ENCODE measurements at regions not wholly inside any gene's neighbourhood (a gene's known extent, or its start where the extent isn't known, plus 50 kb on each side); places are given as distances from the start of the nearest gene placed in this dataset.

- CTCF ChIA-PET: no interaction called here
- intact Hi-C loops (cut with micrococcal nuclease; ENCODE audit: unreplicated experiment): no loop called here
- Histone ChIP-seq H3K27ac (no peak overlapping the region), H3K79me2 (ENCODE audit: low read depth) (no peaks in the 10 kb centered on the region), H3K4me2 (no peak overlapping the region), H3K4me3 (no peak overlapping the region), H3K4me1 (replicated peaks; ENCODE audit: insufficient read depth) (no peaks in the 10 kb centered on the region), H3K27me3 (ENCODE audit: insufficient read depth, low read depth) (peaks cover 42% of the 10 kb centered on the region), H2AFZ (no peak overlapping the region), H3F3A (ENCODE audit: insufficient read depth, low read depth) (no peaks in the 10 kb centered on the region), H4K20me1 (ENCODE audit: insufficient read depth) (no peaks in the 10 kb centered on the region), H3K36me3 (ENCODE audit: low read depth) (no peaks in the 10 kb centered on the region), H3K9me2 (ENCODE audit: insufficient read depth) (no peaks in the 10 kb centered on the region), H3K9me3 (ENCODE audit: insufficient read depth, low read depth) (no peaks in the 10 kb centered on the region)
- BruUV-seq (replicated peaks): no TSS peak
- POLR2A ChIA-PET (ENCODE audit: unreplicated experiment): no interaction called here
- TF ChIP-seq EZH2 (IDR thresholded peaks at IDR 0.05; ENCODE audit: low read depth): no peak
- no peak for TF ChIP-seq CTCF (conservative IDR thresholded peaks at IDR 0.05)
- DNase-seq: no peak
These were observed 299.8 kb downstream of the LRFN2 start for GRCh38 chr6:40287296-40287850.

- Histone ChIP-seq H3F3A (ENCODE audit: insufficient read depth, low read depth) (no peaks in the 10 kb centered on the region), H3K4me3 (no peak overlapping the region), H3K27me3 (ENCODE audit: insufficient read depth, low read depth) (peaks cover 41% of the 10 kb centered on the region), H3K27ac (no peak overlapping the region), H3K9me3 (ENCODE audit: insufficient read depth, low read depth) (no peaks in the 10 kb centered on the region), H3K4me1 (replicated peaks; ENCODE audit: insufficient read depth) (no peaks in the 10 kb centered on the region), H4K20me1 (ENCODE audit: insufficient read depth) (no peaks in the 10 kb centered on the region), H3K4me2 (no peak overlapping the region), H3K79me2 (ENCODE audit: low read depth) (no peaks in the 10 kb centered on the region), H3K9me2 (ENCODE audit: insufficient read depth) (no peaks in the 10 kb centered on the region), H3K36me3 (ENCODE audit: low read depth) (no peaks in the 10 kb centered on the region), H2AFZ (no peak overlapping the region)
- TF ChIP-seq CTCF (conservative IDR thresholded peaks at IDR 0.05) (no peak), EZH2 (IDR thresholded peaks at IDR 0.05; ENCODE audit: low read depth) (no peak)
- BruUV-seq (replicated peaks): no TSS peak
- CTCF ChIA-PET: no interaction called here
- intact Hi-C loops (cut with micrococcal nuclease; ENCODE audit: unreplicated experiment): no loop called here
- DNase-seq: no peak
- POLR2A ChIA-PET (ENCODE audit: unreplicated experiment): no interaction called here
These were observed 300.4 kb downstream of the LRFN2 start for GRCh38 chr6:40286721-40287120.

- ChIA-PET POLR2A (ENCODE audit: unreplicated experiment) (no interaction called here), CTCF (no interaction called here)
- no peak overlapping the region for H2AFZ ChIP-seq
- no peaks in the 10 kb centered on the region for H3K9me2 ChIP-seq (ENCODE audit: insufficient read depth)
- H3K36me3 ChIP-seq (ENCODE audit: low read depth): no peaks in the 10 kb centered on the region
- TF ChIP-seq CTCF (conservative IDR thresholded peaks at IDR 0.05) (no peak), EZH2 (IDR thresholded peaks at IDR 0.05; ENCODE audit: low read depth) (no peak)
- no peak for DNase-seq
- H3K27ac ChIP-seq: no peak overlapping the region
- no peaks in the 10 kb centered on the region for H3K79me2 ChIP-seq (ENCODE audit: low read depth)
- no peaks in the 10 kb centered on the region for H3F3A ChIP-seq (ENCODE audit: insufficient read depth, low read depth)
- no peak overlapping the region for H3K4me3 ChIP-seq
- no peaks in the 10 kb centered on the region for H4K20me1 ChIP-seq (ENCODE audit: insufficient read depth)
- intact Hi-C loops (cut with micrococcal nuclease; ENCODE audit: unreplicated experiment): no loop called here
- no TSS peak for BruUV-seq (replicated peaks)
- H3K4me1 ChIP-seq (replicated peaks; ENCODE audit: insufficient read depth): no peaks in the 10 kb centered on the region
- no peaks in the 10 kb centered on the region for H3K9me3 ChIP-seq (ENCODE audit: insufficient read depth, low read depth)
- no peak overlapping the region for H3K4me2 ChIP-seq
- peaks cover 39% of the 10 kb centered on the region for H3K27me3 ChIP-seq (ENCODE audit: insufficient read depth, low read depth)
These were observed 301.2 kb downstream of the LRFN2 start for GRCh38 chr6:40285996-40286395.
